HG03097 (cell line): ENCODE measurements at regions not wholly inside any gene's neighbourhood (a gene's known extent, or its start where the extent isn't known, plus 50 kb on each side); places are given as distances from the start of the nearest gene placed in this dataset.

Source experiments
- ATAC-seq: cut with Tn5 transposase; IDR thresholded peaks from one replicate; pipeline ENCODE4 v1.9.1; 2021; ENCODE audit not compliant: unreplicated experiment, low FRiP score

- ATAC-seq: no peak
These were observed 444.2 kb upstream of the SLIT2 start for GRCh38 chr4:19807505-19807904.

GRCh38 chr4:19806865-19807264, 444.8 kb upstream of the SLIT2 start:
- ATAC-seq: no peak

DNA sequence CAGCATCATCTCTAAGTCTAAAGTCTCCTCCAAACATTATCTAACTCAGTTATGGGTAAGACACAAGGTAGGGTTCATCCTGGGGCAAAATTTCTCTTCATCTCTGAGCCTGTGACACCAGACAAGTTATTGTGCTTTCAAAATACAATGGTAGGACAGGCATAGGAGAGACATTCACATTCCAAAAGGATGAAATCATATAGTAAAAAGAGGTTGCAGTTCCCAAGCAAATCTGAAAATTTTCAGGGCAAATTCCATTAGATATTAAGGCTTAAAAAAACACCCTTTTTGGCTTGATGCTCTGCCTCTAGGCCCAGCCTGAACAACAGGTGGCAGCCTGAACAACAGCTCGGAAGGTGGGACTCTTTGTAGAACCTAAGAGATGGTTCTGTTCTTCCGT, 448.3 kb upstream of the SLIT2 start:
- no peak for ATAC-seq

GRCh38 chr4:19793831-19794230, 457.9 kb upstream of the SLIT2 start:
- ATAC-seq: no peak

GRCh38 chr4:19791422-19792123, 460.1 kb upstream of the SLIT2 start:
- no peak for ATAC-seq

DNA sequence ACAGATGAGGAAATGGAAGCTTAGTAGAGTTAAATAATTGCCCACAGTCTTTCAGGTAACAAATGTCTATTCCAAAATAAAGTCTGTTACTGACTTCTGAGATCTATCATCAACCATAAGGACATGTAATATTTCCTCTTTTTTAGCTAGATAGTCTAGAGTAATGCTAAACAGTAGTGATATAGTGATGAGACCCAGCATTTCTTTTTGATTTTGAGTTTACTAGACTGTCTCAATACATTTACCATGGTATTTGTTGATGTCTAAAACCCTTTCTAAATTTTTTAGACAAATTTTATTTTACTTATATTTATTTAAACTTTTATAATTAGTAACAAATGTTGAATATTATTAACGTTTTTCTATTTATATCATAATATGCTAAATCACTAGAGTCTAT, 465.1 kb upstream of the SLIT2 start:
- no peak for ATAC-seq

- no peak for ATAC-seq
These were observed 468.0 kb upstream of the SLIT2 start for GRCh38 chr4:19783667-19784223.

DNA sequence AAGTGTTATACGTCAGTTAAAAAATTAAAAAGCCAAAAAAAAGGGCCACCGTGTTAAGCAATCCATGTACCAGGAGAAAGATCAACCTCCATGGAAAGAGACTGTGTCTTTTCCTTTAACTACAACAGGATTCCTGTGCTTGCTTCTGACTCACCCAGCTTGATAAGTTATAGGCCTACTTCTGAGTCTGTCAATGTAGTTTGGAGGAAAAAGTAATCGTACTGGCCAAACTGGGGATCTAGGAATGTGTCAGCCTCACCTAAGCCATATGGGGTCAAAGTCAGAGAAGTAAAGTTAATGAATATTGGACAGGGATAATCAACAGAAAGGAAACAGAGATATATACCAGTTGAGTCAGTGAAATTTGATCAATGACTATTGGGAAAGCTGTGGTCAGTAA, 470.8 kb upstream of the SLIT2 start:
- ATAC-seq: no peak

DNA sequence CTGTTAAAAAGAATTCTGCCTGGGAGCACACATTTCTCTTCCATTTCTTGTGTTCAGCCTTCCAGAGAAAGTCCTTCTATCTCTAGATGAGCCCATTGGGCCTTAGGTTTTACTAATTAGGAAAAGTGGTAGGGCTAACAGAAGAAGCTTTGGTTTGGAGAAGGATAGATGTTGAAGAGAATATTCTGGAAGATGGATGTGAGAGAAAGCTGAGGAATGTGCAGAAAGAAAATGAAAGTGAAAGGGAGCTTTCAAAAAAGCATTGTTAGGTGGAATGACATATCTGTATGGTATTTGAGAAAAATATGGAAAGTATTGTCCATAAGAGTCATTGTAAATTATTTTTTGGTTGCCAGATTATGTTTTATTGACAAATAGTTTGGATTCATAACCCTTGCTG, 474.8 kb upstream of the SLIT2 start:
- ATAC-seq: no peak

- no peak for ATAC-seq
These were observed 475.7 kb upstream of the SLIT2 start for GRCh38 chr4:19776021-19776459.

- no peak for ATAC-seq
These were observed 476.9 kb upstream of the SLIT2 start for GRCh38 chr4:19774690-19775256.

DNA sequence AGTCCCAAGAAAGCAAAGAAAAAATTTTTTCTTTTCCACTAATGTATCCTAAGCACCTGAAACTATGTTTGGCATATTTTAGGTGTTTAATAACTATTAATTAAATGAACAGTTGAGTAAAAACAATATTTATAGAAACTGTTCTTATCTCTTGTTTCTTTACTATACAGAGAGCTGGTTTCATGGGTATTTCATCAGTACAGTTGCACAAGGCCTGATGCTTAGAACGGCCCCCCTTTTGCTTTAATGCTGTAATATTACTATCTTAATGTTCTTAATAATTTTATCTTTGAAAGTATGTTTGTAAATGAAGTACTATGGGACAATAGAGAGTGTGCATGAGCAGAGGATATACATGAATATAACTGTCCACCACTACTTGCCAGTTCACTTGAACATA, 479.1 kb upstream of the SLIT2 start:
- ATAC-seq: no peak

DNA sequence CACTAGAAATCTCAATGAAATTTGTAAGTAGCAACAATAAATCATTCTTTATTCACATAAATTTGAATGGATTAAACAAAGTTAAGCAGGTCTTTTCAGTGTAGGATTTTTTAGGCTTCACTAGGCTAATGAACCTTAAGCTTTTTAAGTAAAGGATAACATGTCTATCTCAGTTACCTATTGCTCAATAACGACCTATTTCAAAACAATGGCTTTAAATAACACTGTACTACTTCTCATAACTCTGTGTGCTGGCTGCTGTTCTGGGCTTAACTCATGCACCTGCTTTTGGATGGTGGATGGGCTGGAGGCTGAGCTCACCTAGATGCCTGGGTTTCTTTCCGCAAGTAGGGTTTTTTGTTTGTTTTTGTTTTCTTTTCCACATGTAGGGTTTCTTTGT, 495.0 kb upstream of the SLIT2 start:
- ATAC-seq: no peak

DNA sequence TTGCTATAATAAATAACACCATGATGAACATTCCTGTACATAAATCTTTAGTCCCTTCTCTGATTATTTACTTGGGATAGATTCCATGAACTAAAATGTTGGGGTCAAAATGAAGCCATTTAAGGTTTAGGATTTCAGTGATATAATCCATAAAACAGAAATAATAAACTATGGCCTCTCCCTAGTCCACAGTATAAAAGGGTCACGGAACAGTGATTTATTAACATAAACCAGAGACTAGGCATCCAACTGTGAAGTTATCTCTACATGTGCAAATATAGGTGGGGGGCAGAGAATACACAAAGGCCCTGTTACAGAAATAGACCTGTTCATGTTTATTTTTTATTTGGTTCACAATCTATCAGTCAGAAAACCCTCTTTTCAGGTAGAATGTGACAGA, 499.1 kb upstream of the SLIT2 start:
- ATAC-seq: no peak

- ATAC-seq: no peak
These were observed 502.9 kb upstream of the SLIT2 start for GRCh38 chr4:19748519-19749479.

DNA sequence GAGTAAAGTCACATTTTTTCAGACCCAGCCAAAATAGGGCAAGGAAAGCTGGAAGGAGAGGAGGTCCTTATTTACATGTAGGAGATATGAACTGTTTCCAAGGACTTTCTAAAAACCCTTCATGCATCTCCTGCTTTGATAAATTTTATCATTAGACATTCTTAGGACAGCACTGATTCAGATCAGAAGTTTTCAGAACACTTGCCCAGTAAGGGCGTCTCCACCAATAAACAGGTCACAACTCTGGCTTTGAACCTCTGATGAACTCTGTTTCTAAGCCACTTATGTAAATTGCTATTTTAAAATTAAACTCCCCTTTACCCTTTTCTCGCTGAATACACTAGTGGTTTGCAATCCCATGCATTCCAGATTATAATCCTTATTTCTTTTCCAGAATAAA, 505.3 kb upstream of the SLIT2 start:
- ATAC-seq: no peak

- ATAC-seq: no peak
These were observed 508.5 kb upstream of the SLIT2 start for GRCh38 chr4:19743115-19743638.

GRCh38 chr4:19739101-19739651, 512.5 kb upstream of the SLIT2 start:
- no peak for ATAC-seq

GRCh38 chr4:19736968-19737756, 514.5 kb upstream of the SLIT2 start:
- no peak for ATAC-seq

- ATAC-seq: no peak
These were observed 516.7 kb upstream of the SLIT2 start for GRCh38 chr4:19735012-19735411.
